DOHH2 (cell line): ENCODE measurements at regions not wholly inside any gene's neighbourhood (a gene's known extent, or its start where the extent isn't known, plus 50 kb on each side); places are given as distances from the start of the nearest gene placed in this dataset.

Experiments
- H3F3A ChIP-seq: fragments of 200-600 bp; sonication (generic), shearing (Covaris generic); 2 replicates; pipeline ENCODE4 v1.6.0; 2016; ENCODE audit warnings: antibody characterized with exemption, mild to moderate bottlenecking; ENCODE audit not compliant: control insufficient read depth, insufficient read depth
- H3K27ac ChIP-seq: fragments of 200-600 bp; sonication (generic); 2 replicates; pipeline ENCODE4 v1.5.1; 2014; ENCODE audit warnings: low read depth, mild to moderate bottlenecking, low read length, moderate library complexity
- H3K27me3 ChIP-seq: fragments of 200-600 bp; sonication (generic); 2 replicates; pipeline ENCODE4 v1.6.1; 2014; ENCODE audit warnings: mild to moderate bottlenecking, low read length, mixed read lengths; ENCODE audit not compliant: control insufficient read depth
- H3K36me3 ChIP-seq: fragments of 200-600 bp; sonication (generic); 2 replicates; pipeline ENCODE4 v1.6.1; 2014; ENCODE audit warnings: mild to moderate bottlenecking, low read length, moderate library complexity, mixed read lengths; ENCODE audit not compliant: control insufficient read depth
- H3K4me1 ChIP-seq: fragments of 200-600 bp; sonication (generic); 2 replicates; pipeline ENCODE4 v1.6.1; 2014; ENCODE audit warnings: mild to moderate bottlenecking, low read length, mixed read lengths; ENCODE audit not compliant: control insufficient read depth
- H3K4me2 ChIP-seq: fragments of 200-600 bp; sonication (generic); 2 replicates; pipeline ENCODE4 v1.6.0; 2014; ENCODE audit warnings: mild to moderate bottlenecking, low read length, moderate library complexity
- H3K4me3 ChIP-seq: fragments of 200-600 bp; sonication (generic); 2 replicates; pipeline ENCODE4 v1.5.1; 2014; ENCODE audit warnings: mild to moderate bottlenecking, low read length, mixed read lengths
- H3K79me2 ChIP-seq: fragments of 200-600 bp; sonication (generic); 2 replicates; pipeline ENCODE4 v1.6.1; 2014; ENCODE audit warnings: mild to moderate bottlenecking, low read length, mixed read lengths; ENCODE audit not compliant: control insufficient read depth
- H3K9me2 ChIP-seq: fragments of 200-600 bp; sonication (generic); replicated peaks from 2 replicates; pipeline ENCODE4 v1.6.1; 2014; ENCODE audit warnings: mild to moderate bottlenecking, low read length, mixed read lengths; ENCODE audit not compliant: control insufficient read depth
- H3K9me3 ChIP-seq: fragments of 200-600 bp; sonication (generic); 2 replicates; pipeline ENCODE4 v1.6.1; 2014; ENCODE audit warnings: antibody characterized with exemption, low read length, mixed read lengths; ENCODE audit not compliant: control insufficient read depth, insufficient read depth
- H4K20me1 ChIP-seq: fragments of 200-600 bp; sonication (generic); 2 replicates; pipeline ENCODE4 v1.6.0; 2014; ENCODE audit warnings: low read depth, mild to moderate bottlenecking, antibody characterized with exemption, low read length, moderate library complexity; ENCODE audit not compliant: control insufficient read depth, insufficient read depth
- EZH2phosphoT487 ChIP-seq: fragments of 200-600 bp; sonication (generic); IDR thresholded peaks from 2 replicates; pipeline ENCODE4 v1.6.1; 2017; ENCODE audit warnings: borderline replicate concordance, mild to moderate bottlenecking, antibody characterized with exemption, low read length, moderate library complexity, mixed read lengths
- TF ChIP-seq, protein P1 (sequence below): fragments of 200-600 bp; sonication (generic); IDR thresholded peaks from one replicate; pipeline ENCODE4 v1.5.1; 2014; ENCODE audit warnings: antibody characterized with exemption, mild to moderate bottlenecking, low read depth, low read length; ENCODE audit not compliant: poor library complexity, severe bottlenecking

DNA sequence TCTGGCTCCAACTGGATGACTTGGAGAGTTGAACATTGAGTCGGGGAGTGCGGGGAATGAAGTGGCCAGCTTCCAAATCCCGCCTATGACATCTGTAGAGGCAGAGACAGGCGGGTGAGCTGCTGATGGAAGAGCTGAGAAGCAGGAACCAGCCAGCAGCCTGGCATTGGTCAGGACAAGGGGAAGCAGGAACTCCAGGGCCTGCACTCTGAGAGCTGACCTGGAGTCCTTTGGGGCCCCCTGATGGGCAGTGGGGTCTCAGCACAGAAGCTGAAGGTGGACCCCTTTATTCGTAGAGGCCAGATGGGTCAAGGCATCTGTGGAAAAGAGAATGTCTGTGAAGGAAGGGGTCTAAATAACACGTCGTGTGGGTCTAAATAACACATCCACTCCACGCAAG, 57.0 kb downstream of the SEC61G start:
- no peaks in the 10 kb centered on the region for H3K27me3 ChIP-seq
- H3K9me3 ChIP-seq, result peaks cover 3% of the 10 kb centered on the region; the same call in 1 of the 2 replicates
- H3K9me2 ChIP-seq, result no peaks in the 10 kb centered on the region
- H3K36me3 ChIP-seq, result no peaks in the 10 kb centered on the region
- H3K79me2 ChIP-seq, result no peaks in the 10 kb centered on the region
- H3K4me1 ChIP-seq, result no peaks in the 10 kb centered on the region
- no peak overlapping the region for H3K4me2 ChIP-seq
- no peak overlapping the region for H3K27ac ChIP-seq
- H3F3A ChIP-seq, result no peaks in the 10 kb centered on the region
- no peaks in the 10 kb centered on the region for H4K20me1 ChIP-seq
- H3K4me3 ChIP-seq, result no peak overlapping the region
- no peak for TF ChIP-seq EZH2phosphoT487
- TF ChIP-seq, protein P1, sequence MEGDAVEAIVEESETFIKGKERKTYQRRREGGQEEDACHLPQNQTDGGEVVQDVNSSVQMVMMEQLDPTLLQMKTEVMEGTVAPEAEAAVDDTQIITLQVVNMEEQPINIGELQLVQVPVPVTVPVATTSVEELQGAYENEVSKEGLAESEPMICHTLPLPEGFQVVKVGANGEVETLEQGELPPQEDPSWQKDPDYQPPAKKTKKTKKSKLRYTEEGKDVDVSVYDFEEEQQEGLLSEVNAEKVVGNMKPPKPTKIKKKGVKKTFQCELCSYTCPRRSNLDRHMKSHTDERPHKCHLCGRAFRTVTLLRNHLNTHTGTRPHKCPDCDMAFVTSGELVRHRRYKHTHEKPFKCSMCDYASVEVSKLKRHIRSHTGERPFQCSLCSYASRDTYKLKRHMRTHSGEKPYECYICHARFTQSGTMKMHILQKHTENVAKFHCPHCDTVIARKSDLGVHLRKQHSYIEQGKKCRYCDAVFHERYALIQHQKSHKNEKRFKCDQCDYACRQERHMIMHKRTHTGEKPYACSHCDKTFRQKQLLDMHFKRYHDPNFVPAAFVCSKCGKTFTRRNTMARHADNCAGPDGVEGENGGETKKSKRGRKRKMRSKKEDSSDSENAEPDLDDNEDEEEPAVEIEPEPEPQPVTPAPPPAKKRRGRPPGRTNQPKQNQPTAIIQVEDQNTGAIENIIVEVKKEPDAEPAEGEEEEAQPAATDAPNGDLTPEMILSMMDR, result no peak

DNA sequence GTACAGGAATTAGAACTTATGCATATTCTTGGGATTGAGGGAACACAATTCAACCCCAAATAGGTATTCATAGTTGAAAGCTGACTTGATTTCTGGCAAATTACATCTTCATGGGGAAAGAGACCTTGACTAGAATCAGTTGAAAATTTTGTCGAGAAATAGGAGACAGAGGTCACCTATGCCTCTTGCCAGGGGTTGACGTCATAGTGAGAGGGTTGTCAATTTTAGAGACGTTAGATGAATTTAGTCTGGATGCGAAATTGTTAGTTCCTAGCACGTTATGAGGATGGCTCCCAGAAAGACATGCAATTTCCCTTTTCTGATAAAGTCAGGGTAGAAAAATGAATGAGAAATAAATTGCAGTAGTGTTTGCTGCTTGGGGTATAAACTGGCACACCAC, 59.3 kb downstream of the SEC61G start:
- H4K20me1 ChIP-seq, result no peaks in the 10 kb centered on the region
- H3K4me3 ChIP-seq, result no peak overlapping the region
- H3K27me3 ChIP-seq, result no peaks in the 10 kb centered on the region
- no peak overlapping the region for H3K27ac ChIP-seq
- peaks cover 3% of the 10 kb centered on the region; the same call in 1 of the 2 replicates for H3K9me3 ChIP-seq
- H3F3A ChIP-seq, result no peaks in the 10 kb centered on the region
- TF ChIP-seq, protein P1, result no peak
- no peak for TF ChIP-seq EZH2phosphoT487
- H3K36me3 ChIP-seq, result no peaks in the 10 kb centered on the region
- no peaks in the 10 kb centered on the region for H3K9me2 ChIP-seq
- H3K4me2 ChIP-seq, result no peak overlapping the region
- no peaks in the 10 kb centered on the region for H3K4me1 ChIP-seq
- H3K79me2 ChIP-seq, result no peaks in the 10 kb centered on the region

DNA sequence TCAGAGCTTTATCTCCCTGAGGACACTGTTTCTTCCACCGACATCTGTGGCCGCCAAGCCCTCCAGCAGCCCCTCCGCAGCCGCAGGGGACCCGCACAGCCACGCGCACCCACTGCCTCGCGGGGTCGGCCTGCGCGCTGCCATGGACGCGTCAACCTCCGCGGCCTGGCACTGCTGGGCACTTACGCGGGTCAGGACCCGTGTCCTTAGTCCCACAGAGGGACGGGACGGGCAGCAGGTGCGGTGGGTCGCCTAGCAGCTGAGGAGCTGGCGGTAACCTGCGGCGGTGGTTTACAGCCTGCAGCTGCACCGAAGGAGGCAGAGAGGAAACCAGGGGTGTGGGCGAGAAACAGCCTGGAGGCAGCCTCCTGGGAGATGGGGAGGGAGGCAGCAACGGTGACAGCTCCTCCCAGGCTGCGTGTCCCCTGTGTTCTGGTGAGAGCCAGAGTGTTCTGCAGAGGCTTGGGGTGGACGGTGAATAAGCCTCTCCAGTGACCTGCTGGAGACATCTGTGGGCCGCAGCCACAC, 61.3 kb downstream of the SEC61G start:
- no peaks in the 10 kb centered on the region for H3K79me2 ChIP-seq
- no peak overlapping the region for H3K4me3 ChIP-seq
- H3K9me3 ChIP-seq, result peaks cover 3% of the 10 kb centered on the region; the same call in 1 of the 2 replicates
- no peaks in the 10 kb centered on the region for H3K9me2 ChIP-seq
- no peaks in the 10 kb centered on the region for H3F3A ChIP-seq
- H4K20me1 ChIP-seq, result no peaks in the 10 kb centered on the region
- H3K27me3 ChIP-seq, result no peaks in the 10 kb centered on the region
- H3K36me3 ChIP-seq, result no peaks in the 10 kb centered on the region
- no peak overlapping the region for H3K4me2 ChIP-seq
- H3K27ac ChIP-seq, result no peak overlapping the region
- H3K4me1 ChIP-seq, result no peaks in the 10 kb centered on the region
- TF ChIP-seq, protein P1, result no peak
- no peak for TF ChIP-seq EZH2phosphoT487
